GM12878 (cell line): ENCODE measurements at regions not wholly inside any gene's neighbourhood (a gene's known extent, or its start where the extent isn't known, plus 50 kb on each side); places are given as distances from the start of the nearest gene placed in this dataset.

Experiments
- ATAC-seq: fragments of 200-7000 bp; cut with Tn5 transposase; 3 replicates; pipeline ENCODE4 v1.9.1; 2020; ENCODE audit warnings: mild to moderate bottlenecking, moderate library complexity
- BruUV-seq: library from RNA; stranded (reverse); fragments of 400-500 nt; replicated peaks from 2 replicates; lab custom pipeline; 2021; lab: Mats Ljungman, UMichigan
- CTCF ChIA-PET: fragments of 300-600 bp; sonication (Branson Sonifier 250); formaldehyde crosslinking; extraction: SDS; loops from one replicate; lab custom pipeline; 2021; ENCODE audit warnings: inconsistent platforms; lab: Yijun Ruan, JAX
- POLR2A ChIA-PET: fragments of 350-600 bp; formaldehyde crosslinking; extraction: SDS; loops from one replicate; lab custom pipeline; 2021; ENCODE audit warnings: inconsistent platforms; lab: Charles Lee
- RAD21 ChIA-PET: fragments of 300-600 bp; sonication (Branson Sonifier 250); formaldehyde crosslinking; loops from one replicate; lab custom pipeline; 2023; ENCODE audit warnings: antibody characterized with exemption; ENCODE audit not compliant: unreplicated experiment; lab: Charles Lee
- SMC1A ChIA-PET: fragments of 300-600 bp; sonication (Branson Sonifier 250); formaldehyde crosslinking; loops from one replicate; lab custom pipeline; 2023; ENCODE audit not compliant: unreplicated experiment, uncharacterized antibody; lab: Charles Lee
- DNase-seq: peaks from one replicate; pipeline ENCODE4 v3.0.0-alpha.2; 2011; ENCODE audit warnings: low read depth, low spot score
- FAIRE-seq: peaks from 3 replicates; lab custom pipeline; 2011; peaks lifted over from hg19 to GRCh38; lab: Jason Lieb, UNC
- H2AFZ ChIP-seq: 2 replicates; pipeline ENCODE4 v1.6.0; 2011; ENCODE audit warnings: low read depth, low read length, control low read depth; ENCODE audit not compliant: control insufficient read depth
- H3K27ac ChIP-seq: 2 replicates; pipeline ENCODE4 v1.5.1; 2011; ENCODE audit warnings: control low read depth; ENCODE audit not compliant: control insufficient read depth, insufficient read depth
- H3K27me3 ChIP-seq, 2 experiments: replicated peaks in 1 of 2; 2 replicates each; pipeline versions ENCODE4 v1.6.0 to v1.6.1; 2011; ENCODE audit warnings: low read length in 1 of 2; ENCODE audit not compliant: control insufficient read depth in 2 of 2, insufficient read depth in 2 of 2
- H3K36me3 ChIP-seq, 2 experiments: 2 replicates each; pipeline ENCODE4 v1.5.1; 2011; ENCODE audit warnings: low read length in 1 of 2; ENCODE audit not compliant: control insufficient read depth in 2 of 2, insufficient read depth in 2 of 2
- H3K4me1 ChIP-seq: 2 replicates; pipeline ENCODE4 v1.6.1; 2011; ENCODE audit warnings: mild to moderate bottlenecking, low read length, moderate library complexity, mixed read lengths; ENCODE audit not compliant: control insufficient read depth, insufficient read depth
- H3K4me2 ChIP-seq: 2 replicates; pipeline ENCODE4 v1.6.0; 2011; ENCODE audit warnings: control low read depth; ENCODE audit not compliant: control insufficient read depth, insufficient read depth
- H3K4me3 ChIP-seq: fragments of 200-600 bp; sonication (generic); 2 replicates; pipeline ENCODE4 v1.5.1; 2016
- H3K79me2 ChIP-seq: 2 replicates; pipeline ENCODE4 v1.6.0; 2011; ENCODE audit warnings: low read length; ENCODE audit not compliant: control insufficient read depth, insufficient read depth
- H3K9ac ChIP-seq: 2 replicates; pipeline ENCODE4 v1.8.0; 2011; ENCODE audit warnings: low read length, control low read depth, mixed read lengths; ENCODE audit not compliant: control insufficient read depth, insufficient read depth
- H3K9me3 ChIP-seq: replicated peaks from 3 replicates; pipeline ENCODE4 v1.5.1; 2011; ENCODE audit warnings: mild to moderate bottlenecking, low read length; ENCODE audit not compliant: control insufficient read depth, insufficient read depth
- H4K20me1 ChIP-seq: 2 replicates; pipeline ENCODE4 v1.6.0; 2011; ENCODE audit not compliant: control insufficient read depth, insufficient read depth
- CTCF ChIP-seq, 3 experiments: IDR thresholded peaks in 2 of 3; conservative IDR thresholded peaks in 1 of 3; 2 replicates each; pipeline ENCODE4 v1.5.1; 2011; ENCODE audit warnings: low read depth in 3 of 3, low read length in 3 of 3, mild to moderate bottlenecking in 3 of 3, control low read depth in 2 of 3, moderate library complexity in 2 of 3, inconsistent platforms in 1 of 3, mixed read lengths in 1 of 3; ENCODE audit not compliant: control insufficient read depth in 2 of 3, insufficient read depth in 1 of 3; ENCODE audit errors: extremely low read depth in 1 of 3
- GATAD2B ChIP-seq: fragments of 450-650 bp; conservative IDR thresholded peaks from 2 replicates; pipeline ENCODE4 v1.6.1; 2017; ENCODE audit warnings: low read depth, mild to moderate bottlenecking, moderate library complexity
- SIX5 ChIP-seq: IDR thresholded peaks from 2 replicates; pipeline ENCODE4 v1.6.1; 2011; ENCODE audit warnings: mild to moderate bottlenecking, low read depth, low read length, moderate library complexity; ENCODE audit not compliant: severe bottlenecking
- TCF12 ChIP-seq: IDR thresholded peaks from 2 replicates; pipeline ENCODE4 v1.6.1; 2011; ENCODE audit warnings: low read depth, mild to moderate bottlenecking, low read length
- ZNF207 ChIP-seq: fragments of 450-650 bp; IDR thresholded peaks from 2 replicates; pipeline ENCODE4 v1.6.1; 2014; ENCODE audit warnings: antibody characterized with exemption, mild to moderate bottlenecking, borderline replicate concordance
- WGBS: methylation state at CpG from one replicate; pipeline ENCODE4 v1.1.6; 2016; ENCODE audit warnings: low lambda C conversion rate; ENCODE audit not compliant: insufficient replicate concordance, insufficient coverage; ENCODE audit errors: missing lambda C conversion rate; 5-methylcytosine and 5-hydroxymethylcytosine counted together
- in situ Hi-C: fragments of 300-500 bp; cut with MboI; formaldehyde crosslinking; loops from 9 replicates; pipeline ENCODE4 v1.14.3; 2018; ENCODE audit warnings: mixed read lengths
- intact Hi-C: fragments of 100-400 bp; cut with micrococcal nuclease; formaldehyde crosslinking; loops from one replicate; pipeline ENCODE4 v1.14.2; 2022; ENCODE audit not compliant: unreplicated experiment
- TF ChIP-seq, protein P1 (sequence below): fragments of 450-650 bp; IDR thresholded peaks from 2 replicates; pipeline ENCODE4 v1.6.1; 2017; ENCODE audit warnings: antibody characterized with exemption, mild to moderate bottlenecking, moderate library complexity
- TF ChIP-seq, protein P2 (sequence below): fragments of 150-350 bp; IDR thresholded peaks from 2 replicates; pipeline ENCODE4 v1.6.1; 2016; ENCODE audit warnings: low read depth, low read length

DNA sequence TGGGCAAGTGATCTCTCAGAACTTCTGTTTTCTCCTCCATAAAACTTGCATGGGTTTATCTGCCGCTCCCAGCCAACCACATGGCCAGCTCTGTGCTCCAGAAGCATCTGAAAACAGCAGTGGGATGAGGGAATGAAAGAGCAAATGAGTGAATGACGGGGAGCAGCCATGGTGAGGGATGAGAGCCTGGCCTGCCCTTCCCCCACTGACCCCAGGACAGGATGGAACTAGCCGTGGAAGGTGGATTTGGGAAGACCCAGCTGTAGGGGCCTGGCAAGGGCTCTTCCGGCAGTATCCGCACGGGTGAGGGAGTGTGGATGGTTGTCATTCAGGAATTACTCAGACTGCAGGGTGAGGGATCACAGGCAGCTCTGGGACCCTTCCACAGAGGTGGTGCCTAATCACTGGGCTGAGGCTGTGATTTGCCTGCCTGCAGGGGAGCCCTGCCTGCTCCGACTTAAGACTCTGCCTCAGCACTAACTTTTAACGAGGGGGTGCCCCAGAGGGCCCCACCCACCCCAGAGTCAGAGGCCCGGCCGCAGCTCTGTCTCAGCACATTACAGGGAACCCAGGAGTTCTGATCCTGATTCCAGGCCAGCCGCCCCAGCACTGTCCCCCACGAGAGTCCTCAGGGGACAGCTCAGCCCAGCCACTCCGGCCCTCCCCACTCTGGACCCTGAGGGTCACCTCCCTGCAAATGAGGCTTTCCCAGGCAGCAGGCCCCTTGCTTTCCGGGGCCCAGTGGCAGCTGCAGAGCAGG lies 136.8 kb upstream of the C14orf180 start (continued):
- no peak for TF ChIP-seq SIX5
- no peak for TF ChIP-seq ZNF207
- no peak for TF ChIP-seq TCF12
- TF ChIP-seq, protein P1, sequence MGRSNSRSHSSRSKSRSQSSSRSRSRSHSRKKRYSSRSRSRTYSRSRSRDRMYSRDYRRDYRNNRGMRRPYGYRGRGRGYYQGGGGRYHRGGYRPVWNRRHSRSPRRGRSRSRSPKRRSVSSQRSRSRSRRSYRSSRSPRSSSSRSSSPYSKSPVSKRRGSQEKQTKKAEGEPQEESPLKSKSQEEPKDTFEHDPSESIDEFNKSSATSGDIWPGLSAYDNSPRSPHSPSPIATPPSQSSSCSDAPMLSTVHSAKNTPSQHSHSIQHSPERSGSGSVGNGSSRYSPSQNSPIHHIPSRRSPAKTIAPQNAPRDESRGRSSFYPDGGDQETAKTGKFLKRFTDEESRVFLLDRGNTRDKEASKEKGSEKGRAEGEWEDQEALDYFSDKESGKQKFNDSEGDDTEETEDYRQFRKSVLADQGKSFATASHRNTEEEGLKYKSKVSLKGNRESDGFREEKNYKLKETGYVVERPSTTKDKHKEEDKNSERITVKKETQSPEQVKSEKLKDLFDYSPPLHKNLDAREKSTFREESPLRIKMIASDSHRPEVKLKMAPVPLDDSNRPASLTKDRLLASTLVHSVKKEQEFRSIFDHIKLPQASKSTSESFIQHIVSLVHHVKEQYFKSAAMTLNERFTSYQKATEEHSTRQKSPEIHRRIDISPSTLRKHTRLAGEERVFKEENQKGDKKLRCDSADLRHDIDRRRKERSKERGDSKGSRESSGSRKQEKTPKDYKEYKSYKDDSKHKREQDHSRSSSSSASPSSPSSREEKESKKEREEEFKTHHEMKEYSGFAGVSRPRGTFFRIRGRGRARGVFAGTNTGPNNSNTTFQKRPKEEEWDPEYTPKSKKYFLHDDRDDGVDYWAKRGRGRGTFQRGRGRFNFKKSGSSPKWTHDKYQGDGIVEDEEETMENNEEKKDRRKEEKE: no peak

DNA sequence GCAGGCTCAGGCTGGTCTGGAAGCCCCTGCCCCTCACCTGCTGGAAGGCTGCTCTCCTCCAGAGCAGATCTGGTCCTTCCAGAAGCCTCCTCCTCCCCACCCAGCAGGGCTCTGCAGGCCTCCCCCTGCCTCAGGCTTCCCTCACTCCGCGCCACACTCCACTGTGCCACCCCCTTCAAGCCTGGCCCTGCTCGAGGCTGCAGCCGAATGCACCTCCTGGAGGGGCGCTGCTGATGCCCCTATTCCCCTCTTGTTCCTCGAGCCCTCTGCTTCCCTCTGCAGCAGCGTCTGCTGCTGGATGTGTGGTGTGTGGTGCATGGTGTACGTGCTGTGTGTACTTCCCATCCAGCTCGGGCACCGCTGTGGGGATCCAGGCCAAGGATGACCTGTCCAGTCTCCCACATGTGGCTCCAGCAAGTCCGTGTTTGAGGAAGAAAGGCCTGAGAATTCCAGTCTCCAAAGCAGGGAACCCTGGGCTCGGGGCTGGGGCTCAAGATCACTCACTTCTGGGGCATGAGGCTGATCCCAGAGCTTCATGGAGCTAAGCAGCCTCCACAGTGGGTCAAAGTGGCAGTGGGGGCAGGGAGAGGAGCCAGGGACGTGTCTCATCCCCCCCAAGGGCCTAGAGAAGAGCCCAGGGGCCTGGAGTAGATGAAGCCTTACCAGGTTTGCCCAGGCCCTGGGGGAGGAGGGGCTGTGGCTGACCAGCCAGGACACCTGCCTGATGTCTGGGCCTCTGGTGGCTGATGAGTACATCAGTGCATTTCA lies 136.0 kb upstream of the C14orf180 start:
- Histone ChIP-seq H3K27ac (no peak overlapping the region), H3K4me3 (no peak overlapping the region), H3K27me3 (no peaks in the 10 kb centered on the region; a peak in 1 of 4 replicates), H3K36me3 (no peaks in the 10 kb centered on the region), H3K4me1 (no peaks in the 10 kb centered on the region), H2AFZ (no peak overlapping the region), H3K9ac (no peak overlapping the region), H3K79me2 (no peaks in the 10 kb centered on the region), H3K9me3 (no peaks in the 10 kb centered on the region; the same call in 2 of the 3 replicates), H4K20me1 (no peaks in the 10 kb centered on the region), H3K4me2 (no peak overlapping the region)
- ChIA-PET POLR2A (no interaction called here), RAD21 (no interaction called here), SMC1A (no interaction called here), CTCF (no interaction called here)
- DNase-seq (no peak), FAIRE-seq (no peak), ATAC-seq (peak; percentile 61)
- TF ChIP-seq, protein P2, sequence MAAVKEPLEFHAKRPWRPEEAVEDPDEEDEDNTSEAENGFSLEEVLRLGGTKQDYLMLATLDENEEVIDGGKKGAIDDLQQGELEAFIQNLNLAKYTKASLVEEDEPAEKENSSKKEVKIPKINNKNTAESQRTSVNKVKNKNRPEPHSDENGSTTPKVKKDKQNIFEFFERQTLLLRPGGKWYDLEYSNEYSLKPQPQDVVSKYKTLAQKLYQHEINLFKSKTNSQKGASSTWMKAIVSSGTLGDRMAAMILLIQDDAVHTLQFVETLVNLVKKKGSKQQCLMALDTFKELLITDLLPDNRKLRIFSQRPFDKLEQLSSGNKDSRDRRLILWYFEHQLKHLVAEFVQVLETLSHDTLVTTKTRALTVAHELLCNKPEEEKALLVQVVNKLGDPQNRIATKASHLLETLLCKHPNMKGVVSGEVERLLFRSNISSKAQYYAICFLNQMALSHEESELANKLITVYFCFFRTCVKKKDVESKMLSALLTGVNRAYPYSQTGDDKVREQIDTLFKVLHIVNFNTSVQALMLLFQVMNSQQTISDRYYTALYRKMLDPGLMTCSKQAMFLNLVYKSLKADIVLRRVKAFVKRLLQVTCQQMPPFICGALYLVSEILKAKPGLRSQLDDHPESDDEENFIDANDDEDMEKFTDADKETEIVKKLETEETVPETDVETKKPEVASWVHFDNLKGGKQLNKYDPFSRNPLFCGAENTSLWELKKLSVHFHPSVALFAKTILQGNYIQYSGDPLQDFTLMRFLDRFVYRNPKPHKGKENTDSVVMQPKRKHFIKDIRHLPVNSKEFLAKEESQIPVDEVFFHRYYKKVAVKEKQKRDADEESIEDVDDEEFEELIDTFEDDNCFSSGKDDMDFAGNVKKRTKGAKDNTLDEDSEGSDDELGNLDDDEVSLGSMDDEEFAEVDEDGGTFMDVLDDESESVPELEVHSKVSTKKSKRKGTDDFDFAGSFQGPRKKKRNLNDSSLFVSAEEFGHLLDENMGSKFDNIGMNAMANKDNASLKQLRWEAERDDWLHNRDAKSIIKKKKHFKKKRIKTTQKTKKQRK: no peak
- no peak for TF ChIP-seq GATAD2B
- peak in 1 of 3 experiments; percentile 4; a peak in 1 of 6 replicates for TF ChIP-seq CTCF (IDR thresholded peaks at IDR 0.05 in 2 of 3, conservative IDR thresholded peaks at IDR 0.05 in 1 of 3; ENCODE audit: control insufficient read depth in 2 of 3, extremely low read depth in 1 of 3, insufficient read depth in 1 of 3, low read depth in 3 of 3, low read length in 3 of 3)
- no TSS peak for BruUV-seq
- 22% methylated on average over 11 of the region's 13 CpGs for WGBS
- in situ Hi-C loops: no loop called here
- intact Hi-C loops: no loop called here
